BLaER1 (cell line): ENCODE measurements at regions not wholly inside any gene's neighbourhood (a gene's known extent, or its start where the extent isn't known, plus 50 kb on each side); places are given as distances from the start of the nearest gene placed in this dataset.

Experiments
- H3K27ac ChIP-seq: shearing (Covaris generic); formaldehyde crosslinking; 2 replicates; pipeline ENCODE4 v1.8.1; 2022
- H3K27me3 ChIP-seq: shearing (Covaris generic); formaldehyde crosslinking; 2 replicates; pipeline ENCODE4 v1.8.1; 2022
- H3K36me3 ChIP-seq: shearing (Covaris generic); formaldehyde crosslinking; 2 replicates; pipeline ENCODE4 v1.8.1; 2022
- H3K4me1 ChIP-seq: shearing (Covaris generic); formaldehyde crosslinking; 2 replicates; pipeline ENCODE4 v1.8.1; 2022
- H3K4me2 ChIP-seq: shearing (Covaris generic); formaldehyde crosslinking; 2 replicates; pipeline ENCODE4 v1.8.1; 2022
- H3K4me3 ChIP-seq: shearing (Covaris generic); formaldehyde crosslinking; 2 replicates; pipeline ENCODE4 v1.8.1; 2022
- H3K9ac ChIP-seq: shearing (Covaris generic); formaldehyde crosslinking; 2 replicates; pipeline ENCODE4 v1.8.1; 2022
- H3K9me3 ChIP-seq: shearing (Covaris generic); formaldehyde crosslinking; 2 replicates; pipeline ENCODE4 v1.8.1; 2022
- H4K20me1 ChIP-seq: shearing (Covaris generic); formaldehyde crosslinking; 2 replicates; pipeline ENCODE4 v1.8.1; 2022
- Cebpa-rat ChIP-seq: shearing (Covaris generic); IDR thresholded peaks from 2 replicates; pipeline ENCODE4 v1.8.1; 2022

- no peak for TF ChIP-seq Cebpa-rat
- Histone ChIP-seq H3K4me3 (no peak overlapping the region), H3K27ac (no peak overlapping the region), H3K4me2 (peak overlapping the region; percentile 11; the same call in 1 of the 2 replicates), H3K9ac (no peak overlapping the region), H3K4me1 (0 out of 2 replicates have a peak, but pooled peaks cover 6% of the 10 kb centered on the region), H3K27me3 (no peaks in the 10 kb centered on the region), H3K36me3 (no peaks in the 10 kb centered on the region), H3K9me3 (no peaks in the 10 kb centered on the region), H4K20me1 (no peaks in the 10 kb centered on the region)
Observed at GRCh38 chr16:79776243-79776847, 175.8 kb upstream of the MAF start.

GRCh38 chr16:79772784-79773183 lies 172.2 kb upstream of the MAF start:
- Histone ChIP-seq H4K20me1 (no peaks in the 10 kb centered on the region), H3K4me2 (no peak overlapping the region), H3K36me3 (no peaks in the 10 kb centered on the region), H3K9ac (no peak overlapping the region), H3K4me1 (peaks cover 37% of the 10 kb centered on the region), H3K9me3 (no peaks in the 10 kb centered on the region), H3K27ac (no peak overlapping the region), H3K4me3 (no peak overlapping the region), H3K27me3 (no peaks in the 10 kb centered on the region)
- TF ChIP-seq Cebpa-rat: no peak

GRCh38 chr16:79772048-79772447 lies 171.5 kb upstream of the MAF start:
- no peak overlapping the region for H3K27ac ChIP-seq
- peaks cover 39% of the 10 kb centered on the region for H3K4me1 ChIP-seq
- no peak overlapping the region for H3K9ac ChIP-seq
- no peaks in the 10 kb centered on the region for H3K27me3 ChIP-seq
- H4K20me1 ChIP-seq: no peaks in the 10 kb centered on the region
- no peak overlapping the region for H3K4me3 ChIP-seq
- no peak for TF ChIP-seq Cebpa-rat
- H3K9me3 ChIP-seq: no peaks in the 10 kb centered on the region
- no peak overlapping the region for H3K4me2 ChIP-seq
- no peaks in the 10 kb centered on the region for H3K36me3 ChIP-seq

GRCh38 chr16:79770244-79771064 lies 169.9 kb upstream of the MAF start:
- H3K27me3 ChIP-seq: no peaks in the 10 kb centered on the region
- H3K4me1 ChIP-seq: peaks cover 34% of the 10 kb centered on the region
- peak overlapping the region; percentile 73 for H3K4me3 ChIP-seq
- no peaks in the 10 kb centered on the region for H3K36me3 ChIP-seq
- H3K9me3 ChIP-seq: no peaks in the 10 kb centered on the region
- H3K9ac ChIP-seq: peak overlapping the region; percentile 82
- peak overlapping the region; percentile 73 for H3K27ac ChIP-seq
- no peaks in the 10 kb centered on the region for H4K20me1 ChIP-seq
- H3K4me2 ChIP-seq: peak overlapping the region; percentile 79
- TF ChIP-seq Cebpa-rat: no peak

- no peak for TF ChIP-seq Cebpa-rat
- Histone ChIP-seq H3K4me2 (peak overlapping the region; percentile 79), H3K4me3 (peak overlapping the region; percentile 73), H3K9ac (peak overlapping the region; percentile 82), H3K9me3 (no peaks in the 10 kb centered on the region), H3K27ac (peak overlapping the region; percentile 73), H3K36me3 (no peaks in the 10 kb centered on the region), H3K27me3 (no peaks in the 10 kb centered on the region), H3K4me1 (peaks cover 34% of the 10 kb centered on the region), H4K20me1 (no peaks in the 10 kb centered on the region)
Observed at GRCh38 chr16:79769928-79770243, 169.3 kb upstream of the MAF start.

GRCh38 chr16:79769270-79769927 lies 168.9 kb upstream of the MAF start:
- H3K27me3 ChIP-seq: no peaks in the 10 kb centered on the region
- H3K27ac ChIP-seq: no peak overlapping the region
- peak overlapping the region; percentile 79 for H3K4me2 ChIP-seq

GRCh38 chr16:79768276-79768970 lies 167.9 kb upstream of the MAF start:
- no peak for TF ChIP-seq Cebpa-rat
- H4K20me1 ChIP-seq: no peaks in the 10 kb centered on the region
- peak overlapping the region; percentile 51 for H3K9ac ChIP-seq
- H3K4me1 ChIP-seq: peaks cover 34% of the 10 kb centered on the region
- H3K36me3 ChIP-seq: no peaks in the 10 kb centered on the region
- H3K27ac ChIP-seq: peak overlapping the region; percentile 43
- H3K4me2 ChIP-seq: peak overlapping the region; percentile 79
- H3K9me3 ChIP-seq: no peaks in the 10 kb centered on the region
- no peaks in the 10 kb centered on the region for H3K27me3 ChIP-seq
- H3K4me3 ChIP-seq: no peak overlapping the region

More at GRCh38 chr16:79769270-79769927, 168.9 kb upstream of the MAF start:
- no peak overlapping the region for H3K4me3 ChIP-seq
- no peaks in the 10 kb centered on the region for H4K20me1 ChIP-seq
- no peak overlapping the region for H3K9ac ChIP-seq
- no peaks in the 10 kb centered on the region for H3K36me3 ChIP-seq
- H3K9me3 ChIP-seq: no peaks in the 10 kb centered on the region
- H3K4me1 ChIP-seq: peaks cover 34% of the 10 kb centered on the region
- TF ChIP-seq Cebpa-rat: no peak

- Histone ChIP-seq H4K20me1 (no peaks in the 10 kb centered on the region), H3K27me3 (no peaks in the 10 kb centered on the region), H3K27ac (no peak overlapping the region; the same call in 1 of the 2 replicates), H3K4me1 (peaks cover 34% of the 10 kb centered on the region), H3K9ac (peak overlapping the region; percentile 51; the same call in 1 of the 2 replicates), H3K4me3 (no peak overlapping the region), H3K4me2 (peak overlapping the region; percentile 79), H3K36me3 (no peaks in the 10 kb centered on the region), H3K9me3 (no peaks in the 10 kb centered on the region)
- no peak for TF ChIP-seq Cebpa-rat
Observed at GRCh38 chr16:79767421-79768275, 167.1 kb upstream of the MAF start.

- Histone ChIP-seq H4K20me1 (no peaks in the 10 kb centered on the region), H3K9ac (no peak overlapping the region), H3K27me3 (no peaks in the 10 kb centered on the region), H3K4me3 (no peak overlapping the region), H3K9me3 (no peaks in the 10 kb centered on the region), H3K36me3 (no peaks in the 10 kb centered on the region), H3K4me2 (no peak overlapping the region), H3K27ac (no peak overlapping the region), H3K4me1 (peaks cover 30% of the 10 kb centered on the region)
- no peak for TF ChIP-seq Cebpa-rat
Observed at GRCh38 chr16:79765901-79766394, 165.4 kb upstream of the MAF start.
